ENCODE measurements at regions not wholly inside any gene's neighbourhood (a gene's known extent, or its start where the extent isn't known, plus 50 kb on each side); places are given as distances from the start of the nearest gene placed in this dataset.
A peak's percentile ranks its signal among the peaks of the same experiment; 100 is the strongest.

- no peak for DNase-seq
Observed at GRCh38 chr4:108520807-108521206, 99.6 kb upstream of the RPL34 start.

- peak; percentile 17 for DNase-seq
Observed at GRCh38 chr4:108519911-108520601, 100.3 kb upstream of the RPL34 start.

GRCh38 chr4:108519208-108519833, 101.1 kb upstream of the RPL34 start:
- DNase-seq: no peak

- DNase-seq: no peak
Observed at GRCh38 chr4:108512615-108513505, 107.5 kb upstream of the RPL34 start.

GRCh38 chr4:108511618-108512017, 108.8 kb upstream of the RPL34 start:
- DNase-seq: no peak

- DNase-seq: no peak
Observed at GRCh38 chr4:108502356-108502755, 118.0 kb upstream of the RPL34 start.

- DNase-seq: no peak
Observed at GRCh38 chr4:108498925-108499324, 121.5 kb upstream of the RPL34 start.

GRCh38 chr4:108493596-108493931, 126.8 kb upstream of the RPL34 start:
- no peak for DNase-seq

GRCh38 chr4:108492816-108493595, 127.4 kb upstream of the RPL34 start:
- no peak for DNase-seq

GRCh38 chr4:108488865-108489264, 131.5 kb upstream of the RPL34 start:
- DNase-seq: no peak

- no peak for DNase-seq
Observed at GRCh38 chr4:108486046-108486445, 134.3 kb upstream of the RPL34 start.

- DNase-seq: no peak
Observed at GRCh38 chr4:108484187-108484586, 136.2 kb upstream of the RPL34 start.

- no peak for DNase-seq
Observed at GRCh38 chr4:108483650-108484049, 136.7 kb upstream of the RPL34 start.

GRCh38 chr4:108483079-108483478, 137.3 kb upstream of the RPL34 start:
- DNase-seq: no peak

GRCh38 chr4:108480881-108481280, 139.5 kb upstream of the RPL34 start:
- no peak for DNase-seq

GRCh38 chr4:108477527-108478108, 142.8 kb upstream of the RPL34 start:
- no peak for DNase-seq

- no peak for DNase-seq
Observed at GRCh38 chr4:108473163-108473720, 147.1 kb upstream of the RPL34 start.

- DNase-seq: no peak
Observed at GRCh38 chr4:108466936-108467902, 153.2 kb upstream of the RPL34 start.

GRCh38 chr4:108465886-108466500, 154.4 kb upstream of the RPL34 start:
- no peak for DNase-seq

GRCh38 chr4:108458681-108459080, 161.7 kb upstream of the RPL34 start:
- DNase-seq: no peak

- no peak for DNase-seq
Observed at GRCh38 chr4:108454227-108454626, 166.1 kb upstream of the RPL34 start.
